HG02571 (cell line): ENCODE measurements at regions not wholly inside any gene's neighbourhood (a gene's known extent, or its start where the extent isn't known, plus 50 kb on each side); places are given as distances from the start of the nearest gene placed in this dataset.
"Not testable (repeated sequence)": the region's sequence is repeated elsewhere in the genome, so short reads cannot be mapped to it uniquely, and the experiment has no call there.

Experiments
- ATAC-seq: cut with Tn5 transposase; IDR thresholded peaks from one replicate; pipeline ENCODE4 v1.9.1; 2021; ENCODE audit warnings: mild to moderate bottlenecking, moderate library complexity; ENCODE audit not compliant: unreplicated experiment

DNA sequence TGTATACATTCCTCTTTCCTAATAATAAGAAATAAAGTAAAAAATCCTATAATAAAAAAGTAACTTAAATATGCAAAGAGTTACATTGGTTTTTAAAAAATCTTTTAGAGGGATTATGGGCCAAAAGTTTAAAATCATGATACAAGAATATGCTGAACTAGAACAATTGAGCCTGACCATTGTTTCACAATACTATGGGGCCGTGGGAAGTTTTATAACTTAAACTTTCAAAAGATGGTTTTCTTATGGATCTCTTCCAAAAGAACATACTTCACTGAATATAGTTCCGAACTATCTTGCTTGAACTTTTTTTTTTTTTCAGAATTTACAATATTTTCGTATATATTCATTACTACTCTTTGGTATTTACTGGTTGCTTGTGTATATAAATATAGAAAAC is 97.6 kb downstream of the NFKBIZ start:
- no peak for ATAC-seq

DNA sequence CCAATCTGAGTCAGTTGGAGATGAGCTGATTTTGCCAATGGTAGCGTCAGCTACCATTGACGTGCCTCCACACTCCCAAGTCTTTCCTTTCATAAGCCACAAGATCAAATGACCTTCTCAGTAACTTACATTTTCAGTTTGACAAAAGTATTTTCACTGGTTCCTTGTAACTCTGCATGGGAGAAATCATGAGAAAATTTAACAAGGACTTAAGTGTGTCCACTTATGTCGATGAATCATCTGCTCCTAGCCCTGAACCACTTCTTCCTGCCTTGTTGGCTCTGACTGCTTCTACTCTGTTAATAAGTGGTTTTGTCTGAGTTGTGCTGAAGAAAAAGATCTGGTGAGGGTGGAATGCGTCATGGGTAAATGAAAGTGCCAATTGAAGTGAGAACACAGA is 101.2 kb downstream of the NFKBIZ start:
- no peak for ATAC-seq

DNA sequence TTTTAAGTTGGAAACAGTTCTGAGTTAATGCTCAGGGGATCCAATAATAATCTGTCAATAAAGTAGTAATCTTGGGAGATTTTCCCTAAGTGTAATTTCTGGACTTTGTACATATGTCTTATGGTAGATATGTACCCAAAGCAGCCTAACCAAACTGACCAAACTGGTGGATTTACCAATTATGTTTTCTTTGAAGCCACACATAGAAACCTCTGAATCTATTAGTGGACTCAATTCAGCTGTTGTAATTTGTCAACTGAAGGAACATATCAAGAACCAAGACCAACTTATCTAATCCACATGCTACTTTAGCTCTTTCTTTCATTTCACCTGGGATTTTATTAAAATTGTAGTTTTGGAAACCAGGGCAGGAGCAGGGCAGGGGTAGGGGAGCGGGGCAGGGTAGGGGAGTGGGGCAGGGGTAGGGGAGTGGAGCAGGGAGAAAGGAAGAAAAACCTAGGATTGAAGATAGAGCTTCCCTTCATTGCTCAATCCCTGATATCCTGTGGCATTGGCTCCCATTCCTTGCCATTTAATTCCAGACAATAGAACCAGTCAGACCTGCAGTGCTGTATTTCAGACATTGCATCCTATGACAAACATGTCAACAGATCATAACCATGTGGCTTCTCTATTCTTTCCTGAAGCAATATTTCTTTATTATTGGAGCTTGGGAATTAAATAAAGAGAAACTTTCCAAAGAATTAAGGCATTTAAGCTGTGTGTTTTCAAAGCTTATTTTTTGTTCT is 101.8 kb downstream of the NFKBIZ start:
- ATAC-seq, result no peak

DNA sequence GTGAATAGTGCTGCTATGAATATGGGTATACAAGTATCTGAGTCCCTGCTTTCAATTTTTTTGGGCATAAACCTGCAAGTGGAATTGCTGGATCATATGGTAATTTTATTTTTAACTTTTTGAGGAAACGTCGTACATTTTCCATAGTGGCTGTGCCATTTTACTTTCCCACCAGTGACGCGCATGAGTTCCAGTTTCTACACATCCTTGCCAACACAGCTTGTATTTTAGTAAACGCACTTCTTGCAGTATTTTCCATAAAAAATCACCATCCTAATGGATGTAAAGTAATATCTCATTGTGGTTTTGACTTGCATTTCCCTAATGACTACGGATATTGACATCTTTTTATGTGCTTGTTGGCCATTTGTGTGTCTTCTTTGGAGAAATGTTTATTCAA is 105.0 kb downstream of the NFKBIZ start:
- no peak for ATAC-seq

DNA sequence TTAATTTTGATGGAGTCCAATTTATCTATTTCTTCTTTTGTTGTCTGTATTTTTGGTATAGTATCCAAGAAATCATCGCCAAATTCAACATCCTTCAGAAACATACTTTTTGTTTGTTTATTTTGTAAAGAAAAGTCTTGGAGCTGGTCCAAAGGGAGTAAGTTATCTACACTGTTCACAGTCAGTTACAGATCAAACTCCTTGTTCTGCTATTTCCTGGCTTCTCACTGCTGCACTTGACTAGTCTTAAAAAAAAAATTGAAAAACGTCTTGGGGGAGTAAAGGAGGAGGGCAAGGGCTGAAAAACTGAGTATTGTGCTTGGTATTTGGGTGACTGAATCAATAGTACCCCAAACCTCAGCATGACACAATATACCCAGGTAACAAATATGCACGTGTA is 105.6 kb downstream of the NFKBIZ start:
- ATAC-seq, result no peak

DNA sequence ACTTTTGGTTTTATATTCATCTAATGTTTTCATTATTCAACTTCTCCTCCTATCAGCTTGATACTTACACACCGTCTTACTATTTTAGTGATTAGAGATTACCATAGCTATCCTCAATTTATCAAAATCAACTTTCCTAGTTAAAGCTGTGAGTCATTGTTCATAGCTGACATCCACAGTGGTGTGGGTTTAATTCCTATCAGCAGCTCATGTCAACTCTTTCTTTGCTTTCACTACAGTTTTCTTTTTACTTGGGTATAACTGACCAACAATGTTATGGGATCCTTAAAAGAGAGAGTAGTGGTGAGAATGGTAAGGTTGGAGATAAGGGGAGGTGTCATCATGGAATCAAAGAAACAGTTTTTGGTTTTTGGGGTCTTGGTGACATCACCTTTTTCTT is 112.7 kb downstream of the NFKBIZ start:
- ATAC-seq, result no peak

DNA sequence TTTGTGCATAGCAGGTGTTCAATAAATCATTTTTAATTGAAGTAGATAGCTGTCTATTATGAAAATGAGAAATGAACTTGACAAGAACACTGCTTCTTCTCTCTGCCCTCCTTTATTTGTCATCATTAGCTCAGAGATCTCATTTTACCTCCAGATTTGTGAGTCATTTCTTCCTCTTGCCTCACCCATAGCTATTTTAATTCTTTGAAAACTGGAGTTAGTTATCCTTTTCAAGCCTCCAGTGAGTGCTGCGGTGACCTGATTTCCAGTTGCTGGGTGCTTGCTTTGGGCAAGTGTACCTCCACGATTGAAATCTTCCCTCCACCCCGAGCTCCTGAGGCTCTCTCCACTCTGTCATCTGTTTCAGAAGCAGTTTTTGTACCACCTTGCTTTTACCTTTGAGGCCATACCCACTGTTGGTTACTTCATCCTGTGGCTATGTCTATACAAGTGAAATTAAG is 114.6 kb downstream of the NFKBIZ start:
- ATAC-seq, result no peak

DNA sequence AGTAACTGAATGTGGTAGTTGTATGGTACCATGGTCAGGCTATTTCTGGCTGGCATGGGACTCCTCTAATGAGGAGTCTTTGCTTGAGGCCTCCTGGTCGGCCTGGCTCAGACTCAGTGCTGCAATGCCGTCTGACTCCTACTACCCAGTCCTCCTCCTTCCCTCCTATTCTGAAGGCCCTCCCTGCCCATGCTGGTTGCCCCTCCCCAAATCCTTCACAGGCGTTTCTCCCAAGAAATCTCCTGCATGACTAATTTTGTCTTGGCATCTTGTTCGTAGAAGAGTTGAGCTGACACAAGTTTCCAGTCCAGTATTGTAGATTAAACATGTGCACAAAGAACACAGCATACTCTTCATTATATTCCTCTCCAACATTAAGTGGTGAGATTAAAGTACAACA is 115.5 kb downstream of the NFKBIZ start:
- ATAC-seq, result no peak

DNA sequence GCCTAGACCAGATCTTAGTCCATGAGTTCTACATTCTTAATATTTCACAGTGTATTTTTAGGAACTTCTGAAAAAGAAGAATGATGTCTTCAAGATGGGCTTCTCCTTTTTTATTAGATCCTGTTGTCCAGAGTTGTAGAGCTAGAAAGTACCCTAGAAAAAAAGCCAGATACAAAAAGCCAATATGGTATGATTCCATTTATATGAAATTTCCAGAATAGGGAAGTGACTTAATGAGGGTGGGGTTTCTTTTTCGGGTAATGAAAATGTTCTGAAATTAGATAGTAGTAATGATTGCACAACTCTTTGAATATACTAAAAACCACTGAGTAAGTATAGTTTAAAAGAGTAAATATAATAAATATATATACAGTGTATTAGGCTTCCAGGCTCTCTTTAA is 116.9 kb downstream of the NFKBIZ start:
- no peak for ATAC-seq

DNA sequence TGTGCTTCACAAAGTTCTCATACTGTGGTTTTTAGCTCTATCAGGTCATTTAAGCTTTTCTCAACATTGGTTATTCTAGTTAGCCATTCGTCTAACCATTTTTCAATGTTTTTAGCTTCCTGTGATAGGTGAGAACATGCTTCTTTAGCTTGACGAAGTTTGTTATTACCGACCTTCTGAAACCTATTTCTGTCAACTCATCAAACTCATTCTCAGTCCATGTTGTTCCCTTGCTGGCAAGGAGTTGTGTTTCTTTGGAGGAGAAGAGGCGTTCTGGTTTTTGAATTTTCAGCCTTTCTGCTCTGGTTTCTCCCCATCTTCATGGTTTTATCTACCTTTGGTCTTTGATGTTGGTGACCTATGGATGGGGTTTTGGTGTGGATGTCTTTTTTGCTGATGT is 120.9 kb downstream of the NFKBIZ start:
- ATAC-seq, result no peak

DNA sequence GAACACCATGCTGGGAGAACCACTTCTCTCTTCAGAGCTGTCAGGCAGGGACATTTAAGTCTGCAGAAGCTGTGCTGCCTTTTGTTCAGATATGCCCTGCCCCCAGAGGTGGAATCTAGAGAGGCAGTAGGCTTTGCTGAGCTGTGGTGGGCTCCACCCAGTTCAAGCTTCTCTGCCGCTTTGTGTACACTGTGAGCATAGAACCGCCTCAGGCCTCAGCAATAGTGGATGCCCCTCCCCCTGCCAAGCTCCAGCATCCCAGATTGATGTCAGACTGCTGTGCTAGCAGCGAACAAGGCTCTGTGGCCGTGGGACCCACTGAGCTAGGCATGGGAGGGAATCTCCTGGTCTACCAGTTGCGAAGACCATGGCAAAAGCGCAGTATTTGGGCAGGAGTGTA is 121.6 kb downstream of the NFKBIZ start:
- no peak for ATAC-seq

DNA sequence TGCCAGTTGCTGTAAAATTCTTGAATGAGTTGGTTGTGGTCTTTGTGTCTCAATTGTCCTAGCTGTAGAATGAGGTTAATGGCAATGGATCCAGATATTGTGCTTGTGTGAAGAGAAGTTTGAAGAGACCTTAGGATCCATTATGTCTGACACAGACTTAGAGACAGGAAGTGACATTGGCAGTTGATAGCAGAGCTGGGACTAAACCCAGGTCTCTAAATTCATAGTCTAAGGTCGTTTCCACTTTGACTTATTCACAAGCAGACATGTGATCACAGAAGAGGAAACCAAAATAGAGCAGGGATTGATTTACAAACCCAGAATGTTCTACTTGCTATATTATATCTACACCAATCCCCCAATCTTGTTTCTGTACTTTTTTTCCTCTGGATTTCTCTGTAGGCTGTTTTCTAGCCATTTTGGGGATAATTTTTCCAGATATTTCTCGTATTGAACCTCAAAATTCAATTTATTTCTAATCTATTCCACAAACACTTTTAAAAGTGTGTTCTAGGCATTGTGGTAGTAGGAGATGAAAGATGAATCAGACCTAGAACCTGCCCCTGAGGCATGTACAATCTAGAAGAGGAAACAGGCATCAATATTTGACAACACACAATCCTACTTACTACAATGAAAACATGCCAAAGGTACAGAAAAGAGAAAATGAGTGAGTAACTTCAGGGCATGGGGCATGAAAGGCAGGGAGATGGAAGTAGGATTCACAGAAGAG is 123.3 kb downstream of the NFKBIZ start:
- no peak for ATAC-seq

DNA sequence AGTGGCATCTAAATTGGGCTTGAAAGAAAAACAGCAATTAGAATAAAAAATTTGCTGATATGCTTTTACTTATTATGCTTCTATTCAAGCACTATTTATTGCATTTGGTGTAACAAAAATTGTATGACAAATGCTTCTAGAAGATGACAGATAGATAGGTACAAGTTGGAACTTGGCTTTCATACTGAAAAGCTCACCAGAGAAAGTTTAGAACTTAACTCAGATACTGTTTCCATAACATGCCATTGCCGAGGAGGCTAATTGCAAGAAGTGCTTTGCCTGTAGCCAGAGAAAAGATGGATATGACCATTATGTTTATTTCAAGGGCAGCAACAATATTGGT is 123.8 kb downstream of the NFKBIZ start:
- ATAC-seq, result no peak

DNA sequence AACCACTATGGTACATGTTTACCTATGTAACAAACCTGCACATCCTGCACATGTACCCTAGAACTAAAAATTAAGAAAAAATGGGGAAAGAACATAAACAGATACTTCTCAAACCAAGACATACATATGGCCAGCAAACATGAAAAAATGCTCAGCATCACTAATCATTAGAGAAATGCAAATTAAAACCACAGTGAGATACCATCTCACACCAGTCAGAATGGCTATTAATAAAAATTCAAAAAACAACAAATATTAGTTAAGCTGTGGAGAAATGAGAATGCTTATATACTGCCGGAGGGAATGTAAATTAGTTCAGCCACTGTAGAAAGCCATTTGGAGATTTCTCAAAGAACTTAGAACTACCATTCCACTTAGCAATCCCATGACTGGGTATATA is 126.1 kb downstream of the NFKBIZ start:
- ATAC-seq, result not testable (repeated sequence)

DNA sequence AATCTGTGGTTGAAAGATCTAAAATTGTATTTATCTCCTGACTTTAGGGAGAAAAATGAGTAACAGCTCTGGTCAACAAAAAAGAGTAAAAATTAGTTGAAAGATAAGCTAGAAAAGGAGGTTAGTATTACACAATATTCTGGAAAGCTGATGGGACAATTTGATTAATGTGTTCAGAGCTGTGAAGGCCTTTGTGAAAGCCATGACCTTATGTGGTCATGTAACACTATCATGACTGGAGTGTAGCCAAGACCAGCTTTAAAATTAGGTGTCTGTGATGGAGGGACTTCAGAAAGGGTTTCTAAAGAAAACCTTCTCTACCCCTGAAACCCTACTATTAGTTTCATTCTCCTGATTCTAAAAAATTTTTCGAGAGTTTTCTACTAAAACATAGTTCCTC is 127.2 kb downstream of the NFKBIZ start:
- ATAC-seq, result peak; percentile 85

DNA sequence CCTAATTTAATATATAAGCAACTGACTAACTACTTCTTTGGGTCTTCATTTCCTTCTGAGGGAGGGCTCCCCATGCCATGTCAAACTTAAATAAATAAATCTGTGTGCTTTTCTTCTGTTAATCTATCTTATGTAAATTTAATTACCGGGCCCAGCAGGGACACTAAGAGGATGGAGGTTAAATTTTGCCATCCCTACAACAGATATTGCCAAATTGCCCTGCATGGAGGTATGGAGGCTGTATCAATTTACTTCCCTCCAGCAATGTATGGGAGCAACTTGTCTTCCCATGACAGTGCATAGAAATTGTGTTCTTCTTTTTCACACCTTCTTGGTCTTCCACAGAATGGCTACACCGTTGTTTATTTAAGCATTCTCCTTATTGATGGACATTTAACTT is 129.0 kb downstream of the NFKBIZ start:
- no peak for ATAC-seq

DNA sequence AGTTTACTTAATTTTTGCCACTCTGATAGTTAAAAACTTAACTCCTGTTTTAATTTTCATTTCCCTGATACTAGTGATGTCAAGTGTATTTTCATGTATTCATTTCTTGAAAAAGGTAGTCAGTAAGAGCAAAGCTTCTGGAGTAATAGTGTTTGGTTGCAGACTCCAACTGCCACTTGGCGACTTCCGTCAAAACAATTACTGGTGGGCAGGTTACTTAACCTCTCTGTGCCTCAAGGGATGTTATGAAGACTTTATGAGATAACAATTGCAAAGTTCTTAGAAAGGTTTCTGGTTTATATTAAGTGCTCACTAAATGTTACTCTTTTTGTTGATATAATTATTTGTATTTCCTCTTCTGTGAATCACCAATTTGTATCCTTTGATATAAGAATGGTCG is 129.7 kb downstream of the NFKBIZ start:
- no peak for ATAC-seq

DNA sequence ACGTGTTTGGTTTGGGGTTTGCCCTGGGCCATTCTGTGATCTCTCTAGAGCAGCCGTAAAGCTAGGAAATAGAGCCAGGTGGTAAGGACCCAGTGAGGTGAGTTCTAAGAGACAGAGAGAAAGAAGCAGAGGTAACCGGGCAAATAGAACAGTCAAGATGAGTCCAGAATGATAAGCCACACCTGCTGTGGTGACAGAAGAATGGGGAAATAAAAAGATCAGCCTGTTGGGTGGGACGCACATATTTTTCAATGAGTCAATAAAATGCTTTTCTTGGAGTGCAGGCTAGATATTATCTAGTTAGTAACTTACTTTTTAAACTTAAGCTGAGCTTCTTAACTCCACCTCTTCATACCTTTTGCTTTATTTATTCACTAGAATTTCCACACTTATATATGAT is 135.0 kb downstream of the NFKBIZ start:
- no peak for ATAC-seq

DNA sequence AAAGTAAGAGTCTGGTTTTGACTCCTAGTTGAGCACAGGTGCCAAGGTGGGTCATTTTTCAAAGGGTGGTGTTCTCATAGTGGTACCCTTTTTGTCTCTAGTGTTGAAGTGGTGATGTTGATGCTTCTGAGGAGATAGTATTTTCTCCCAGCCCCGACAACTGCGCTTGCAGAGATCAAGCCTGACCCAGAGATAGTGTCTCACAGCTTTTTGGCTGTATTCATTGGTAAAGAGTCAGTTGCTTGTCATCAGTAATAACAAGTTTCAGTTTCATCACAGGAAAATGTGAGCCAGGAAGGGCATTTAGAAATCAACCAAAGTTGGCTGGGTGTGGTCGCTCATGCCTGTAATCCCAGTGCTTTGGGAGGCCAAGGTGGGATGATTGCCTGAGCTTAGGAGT is 139.3 kb downstream of the NFKBIZ start:
- ATAC-seq, result no peak

DNA sequence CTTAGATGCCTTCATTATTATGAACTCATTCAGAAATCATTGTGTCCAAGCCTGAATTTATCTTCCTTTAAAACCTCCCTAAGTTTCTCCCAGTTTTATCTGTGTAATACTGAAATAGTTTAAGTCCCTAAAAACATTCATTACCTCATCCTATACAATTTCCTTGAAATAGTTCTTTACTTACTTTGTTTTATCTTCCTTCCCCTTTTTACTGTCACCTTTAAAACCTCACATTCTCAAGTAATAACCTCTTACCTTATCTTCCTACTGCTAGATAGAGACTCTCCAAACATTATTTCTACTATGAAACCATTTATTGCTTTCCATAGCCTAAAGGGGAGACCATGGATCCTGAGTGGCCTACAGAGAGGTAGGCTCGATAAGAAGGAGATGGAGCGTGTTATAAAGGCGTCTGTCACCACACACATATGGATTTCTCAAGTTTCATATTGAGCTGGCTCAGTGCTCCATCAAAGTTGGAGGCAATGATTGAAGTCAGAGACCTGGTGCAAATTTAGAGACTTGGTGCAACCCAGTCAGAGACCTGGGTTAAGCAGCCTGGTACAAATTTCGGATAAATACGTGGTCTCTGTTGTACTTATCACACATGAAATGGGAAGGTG is 140.4 kb downstream of the NFKBIZ start:
- ATAC-seq, result no peak

DNA sequence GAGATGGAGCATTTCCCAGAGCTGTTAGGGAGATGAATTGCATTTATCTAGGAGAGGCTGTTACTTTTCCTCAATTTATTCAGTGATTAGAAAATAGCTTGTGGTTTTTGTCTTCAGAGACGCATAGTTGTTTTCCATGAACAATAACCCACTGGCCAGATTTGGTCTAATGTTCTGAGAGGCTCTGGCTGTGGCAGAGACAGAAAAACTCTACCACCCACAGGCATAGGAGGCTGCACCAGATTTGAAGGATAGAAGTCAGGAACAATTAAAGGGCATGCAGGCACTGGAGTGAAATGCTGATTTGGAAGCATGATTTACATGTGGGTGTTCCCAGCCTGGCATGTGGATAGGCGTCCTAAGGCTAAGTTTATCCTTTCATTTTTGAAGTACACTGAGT is 143.5 kb downstream of the NFKBIZ start:
- no peak for ATAC-seq

DNA sequence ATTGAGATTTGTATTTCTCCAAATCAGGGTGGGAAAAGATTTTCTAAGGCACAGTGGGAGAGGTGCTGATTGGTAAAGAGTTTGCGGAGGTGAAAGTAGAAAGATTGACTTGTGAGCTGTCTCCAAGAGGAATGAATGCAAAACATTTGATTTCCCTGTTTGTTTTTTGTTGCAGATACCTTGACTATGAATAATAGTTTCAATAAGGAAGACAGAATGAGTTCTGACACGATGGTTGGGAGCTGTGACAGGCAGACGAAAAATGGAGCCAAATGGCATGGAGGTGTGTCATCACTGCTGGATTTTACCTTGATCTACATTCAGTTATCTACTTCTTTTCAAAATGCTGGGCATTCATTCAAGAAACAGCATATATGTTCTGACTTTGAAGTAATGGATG is 145.1 kb downstream of the NFKBIZ start:
- ATAC-seq, result no peak
